ENCODE measurements at regions not wholly inside any gene's neighbourhood (a gene's known extent, or its start where the extent isn't known, plus 50 kb on each side); places are given as distances from the start of the nearest gene placed in this dataset.

GRCh38 chr11:128328955-128329551 is 258.3 kb downstream of the ETS1 start:
- Mint-ChIP-seq H3K9me3 (ENCODE audit: insufficient read depth) (no peaks in the 10 kb centered on the region), H3K27ac (peak overlapping the region; percentile 28), H3K4me3 (peak overlapping the region; percentile 50), H3K27me3 (no peaks in the 10 kb centered on the region), H3K4me1 (peaks cover 44% of the 10 kb centered on the region)
- H3K9ac ChIP-seq (ENCODE audit: low read length) = no peak overlapping the region
- WGBS (ENCODE audit: insufficient coverage) = 27% methylated on average over 2 of the region's 9 CpGs
- H3K4me1 ChIP-seq (ENCODE audit: control insufficient read depth in 2 of 2, insufficient read depth in 2 of 2, low read length in 2 of 2) = peaks cover 25 to 31% of the 10 kb centered on the region in 2 donors
- ATAC-seq (ENCODE audit: low read depth) = peak; percentile 51
- intact Hi-C loops (cut with micrococcal nuclease) = loop anchor here (2.0 kb wide), 1 partner anchor 14 kb away; no protein-coding TSS in a partner anchor
- H3K9me3 ChIP-seq (ENCODE audit: control extremely low read depth in 1 of 3, control insufficient read depth in 2 of 3, insufficient read depth in 1 of 3, low read length in 2 of 3) = no peaks in the 10 kb centered on the region
- no peak for TF ChIP-seq EZH2 (IDR thresholded peaks at IDR 0.05; ENCODE audit: borderline replicate concordance, insufficient read depth, low read depth, low read length, poor library complexity, severe bottlenecking)
- no peak for TF ChIP-seq CTCF (IDR thresholded peaks at IDR 0.05)
- H3K27me3 ChIP-seq (replicated peaks in 1 of 4; ENCODE audit: control extremely low read depth in 1 of 4, control insufficient read depth in 3 of 4, insufficient read depth in 4 of 4, low read length in 3 of 4) = no peaks in the 10 kb centered on the region
- DNase-seq = peak; percentile 34
- peak overlapping the region; percentile 61 for H2AFZ ChIP-seq (ENCODE audit: insufficient read depth, low read depth, low read length, poor library complexity, severe bottlenecking)
- H3K79me2 ChIP-seq (ENCODE audit: control insufficient read depth, insufficient read depth, low read length) = no peaks in the 10 kb centered on the region
- ChIA-PET POLR2A (no interaction called here), CTCF (no interaction called here)
- H3K4me2 ChIP-seq (replicated peaks; ENCODE audit: low read depth, low read length, poor library complexity, severe bottlenecking) = peak overlapping the region; percentile 51
- no peak overlapping the region for H3K27ac ChIP-seq (ENCODE audit: low read length in 2 of 2)
- no peaks in the 10 kb centered on the region for H3K36me3 ChIP-seq (replicated peaks in 1 of 2; ENCODE audit: control extremely low read depth in 1 of 2, control insufficient read depth in 1 of 2, extremely low read depth in 1 of 2, insufficient read depth in 2 of 2, low read length in 1 of 2)
- no peaks in the 10 kb centered on the region for H4K20me1 ChIP-seq (ENCODE audit: control insufficient read depth, insufficient read depth, low read length, poor library complexity, severe bottlenecking)
- peak overlapping the region in 1 of 5 experiments; percentile 7 for H3K4me3 ChIP-seq (ENCODE audit: control extremely low read depth in 1 of 5, extremely low read depth in 1 of 5, insufficient read depth in 1 of 5, low read depth in 2 of 5, low read length in 4 of 5)

DNA sequence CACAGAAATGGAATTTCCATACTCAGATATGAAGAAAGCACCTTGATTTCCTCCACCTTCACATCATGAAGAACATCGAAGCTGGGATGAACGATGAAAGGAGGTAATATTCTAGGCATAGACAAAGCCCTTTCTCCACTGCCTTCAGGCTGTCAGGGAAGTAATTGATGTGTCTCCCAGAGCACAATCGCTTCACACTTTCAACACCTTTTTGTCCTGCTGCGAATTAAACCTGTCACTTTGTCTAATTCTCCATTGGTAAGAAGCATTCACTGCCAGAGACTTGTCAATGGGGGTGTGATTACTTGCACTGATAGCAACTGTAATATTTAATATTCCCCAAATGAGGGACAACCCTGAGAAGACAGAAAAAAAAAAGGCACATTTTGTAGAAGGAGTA is 260.1 kb downstream of the ETS1 start:
- Mint-ChIP-seq H3K27me3 (no peaks in the 10 kb centered on the region), H3K27ac (no peak overlapping the region), H3K4me1 (peaks cover 56% of the 10 kb centered on the region), H3K4me3 (no peak overlapping the region), H3K9me3 (ENCODE audit: insufficient read depth) (no peaks in the 10 kb centered on the region)
- no peak overlapping the region for H3K9ac ChIP-seq (ENCODE audit: low read length)
- TF ChIP-seq CTCF (IDR thresholded peaks at IDR 0.05) (no peak), EZH2 (IDR thresholded peaks at IDR 0.05; ENCODE audit: borderline replicate concordance, insufficient read depth, low read depth, low read length, poor library complexity, severe bottlenecking) (no peak)
- CTCF ChIA-PET = interaction anchor here (1.2 kb wide), 1 partner anchor 171 kb away, joined by 3 read pairs; no protein-coding TSS in a partner anchor
- H3K4me2 ChIP-seq (replicated peaks; ENCODE audit: low read depth, low read length, poor library complexity, severe bottlenecking) = no peak overlapping the region
- H3K9me3 ChIP-seq (ENCODE audit: control extremely low read depth in 1 of 3, control insufficient read depth in 2 of 3, insufficient read depth in 1 of 3, low read length in 2 of 3) = no peaks in the 10 kb centered on the region
- intact Hi-C loops (cut with micrococcal nuclease) = no loop called here
- H3K79me2 ChIP-seq (ENCODE audit: control insufficient read depth, insufficient read depth, low read length) = no peaks in the 10 kb centered on the region
- H3K27me3 ChIP-seq (replicated peaks in 1 of 4; ENCODE audit: control extremely low read depth in 1 of 4, control insufficient read depth in 3 of 4, insufficient read depth in 4 of 4, low read length in 3 of 4) = no peaks in the 10 kb centered on the region
- no CpG with 5 or more reads among the region's 4 CpGs for whole genome bisulfite sequencing (ENCODE audit: insufficient coverage)
- H2AFZ ChIP-seq (ENCODE audit: insufficient read depth, low read depth, low read length, poor library complexity, severe bottlenecking) = no peak overlapping the region
- DNase-seq (no peak), ATAC-seq (ENCODE audit: low read depth) (no peak)
- H4K20me1 ChIP-seq (ENCODE audit: control insufficient read depth, insufficient read depth, low read length, poor library complexity, severe bottlenecking) = no peaks in the 10 kb centered on the region
- POLR2A ChIA-PET = no interaction called here
- H3K36me3 ChIP-seq (replicated peaks in 1 of 2; ENCODE audit: control extremely low read depth in 1 of 2, control insufficient read depth in 1 of 2, extremely low read depth in 1 of 2, insufficient read depth in 2 of 2, low read length in 1 of 2) = no peaks in the 10 kb centered on the region
- no peak overlapping the region for H3K4me3 ChIP-seq (ENCODE audit: control extremely low read depth in 1 of 5, extremely low read depth in 1 of 5, insufficient read depth in 1 of 5, low read depth in 2 of 5, low read length in 4 of 5)
- peaks cover 40 to 46% of the 10 kb centered on the region in 2 donors for H3K4me1 ChIP-seq (ENCODE audit: control insufficient read depth in 2 of 2, insufficient read depth in 2 of 2, low read length in 2 of 2)
- H3K27ac ChIP-seq (ENCODE audit: low read length in 2 of 2) = no peak overlapping the region

Data from B cell (primary cell).